GM18873 (cell line): ENCODE measurements at regions not wholly inside any gene's neighbourhood (a gene's known extent, or its start where the extent isn't known, plus 50 kb on each side); places are given as distances from the start of the nearest gene placed in this dataset.
"Not testable (repeated sequence)": the region's sequence is repeated elsewhere in the genome, so short reads cannot be mapped to it uniquely, and the experiment has no call there.

Experiments used
- ATAC-seq: cut with Tn5 transposase; IDR thresholded peaks from one replicate; pipeline ENCODE4 v1.9.1; 2021; ENCODE audit warnings: mild to moderate bottlenecking, moderate library complexity, moderate number of reproducible peaks; ENCODE audit not compliant: unreplicated experiment, low FRiP score

- no peak for ATAC-seq
Observed at GRCh38 chr2:153622285-153622684, 143.7 kb upstream of the RPRM start.

GRCh38 chr2:153623020-153623419, 144.5 kb upstream of the RPRM start:
- no peak for ATAC-seq

DNA sequence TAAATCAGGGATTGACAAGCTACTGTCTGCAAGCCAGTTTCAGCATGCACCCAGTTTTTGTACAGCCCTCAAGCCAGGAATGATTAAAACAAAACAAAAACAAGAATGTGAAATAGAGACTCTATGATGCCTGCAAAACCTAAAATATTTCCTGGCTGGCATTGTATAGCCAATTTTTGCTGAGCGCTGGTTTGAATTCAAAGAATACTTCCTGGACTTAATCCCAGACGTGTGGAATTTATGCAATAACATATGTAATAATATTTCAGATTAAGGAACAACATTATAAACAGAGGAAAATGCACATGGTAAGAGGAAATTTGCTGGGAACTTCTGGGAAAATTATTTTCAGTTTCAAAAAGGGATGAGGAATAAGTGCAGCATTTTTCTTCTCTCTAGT, 148.1 kb upstream of the RPRM start:
- no peak for ATAC-seq

DNA sequence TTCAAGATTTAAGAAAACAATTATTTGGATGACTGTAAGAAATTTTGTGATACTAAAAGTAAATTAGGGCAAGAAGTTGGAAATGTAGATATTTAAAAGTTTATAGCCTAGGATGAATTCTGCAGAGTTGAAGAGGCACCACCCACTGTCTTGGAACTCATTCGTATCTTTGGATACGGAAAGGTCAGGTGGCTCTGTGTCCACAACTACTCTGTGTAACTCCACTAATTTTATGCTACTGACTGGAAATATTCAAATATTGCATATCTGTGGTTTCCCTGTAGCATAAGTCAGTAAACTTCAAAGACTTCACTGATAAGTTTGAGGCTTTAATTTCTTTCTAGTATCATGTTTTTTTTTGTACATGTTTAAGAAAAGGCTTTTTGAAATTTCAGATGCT, 156.9 kb upstream of the RPRM start:
- ATAC-seq, result no peak

GRCh38 chr2:153641046-153641445, 162.5 kb upstream of the RPRM start:
- ATAC-seq, result no peak

DNA sequence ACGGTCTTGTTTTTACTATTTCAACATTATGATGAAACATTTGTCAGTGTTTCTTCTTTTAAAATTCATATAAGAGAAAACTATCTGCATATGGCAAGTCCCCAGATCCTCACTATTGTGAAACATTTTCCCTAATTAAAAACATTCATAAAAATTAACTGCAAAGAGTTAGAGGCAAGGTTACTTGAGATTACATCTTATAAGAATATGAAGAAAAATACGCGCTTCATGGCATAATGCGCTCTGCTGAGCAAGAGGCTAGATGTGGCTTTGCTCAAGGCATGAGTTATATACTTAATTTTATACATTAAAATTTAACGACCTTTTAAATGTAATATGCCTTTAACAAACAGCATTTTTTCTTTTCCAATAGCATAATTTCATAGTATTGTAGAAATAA, 166.4 kb upstream of the RPRM start:
- no peak for ATAC-seq

- ATAC-seq, result no peak
Observed at GRCh38 chr2:153645599-153645998, 167.0 kb upstream of the RPRM start.

DNA sequence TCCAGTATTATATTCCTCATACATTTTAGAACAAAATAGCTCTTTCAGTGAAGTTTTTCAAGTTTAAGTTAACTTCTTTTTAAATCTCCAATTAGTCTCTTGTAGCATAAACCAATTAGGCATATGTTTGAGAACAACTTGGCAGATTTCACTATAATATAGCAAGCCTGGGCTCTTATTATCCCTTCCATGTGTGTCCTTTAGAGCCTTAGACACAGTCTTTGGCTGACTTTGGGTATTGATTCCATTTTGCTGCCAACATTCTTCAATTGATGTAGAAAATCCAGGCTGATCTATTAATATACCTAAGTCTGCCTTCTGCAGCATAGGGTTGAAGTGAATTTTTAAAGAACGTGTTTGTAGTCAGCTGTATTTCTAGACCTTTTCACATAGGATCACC, 179.1 kb upstream of the RPRM start:
- no peak for ATAC-seq

DNA sequence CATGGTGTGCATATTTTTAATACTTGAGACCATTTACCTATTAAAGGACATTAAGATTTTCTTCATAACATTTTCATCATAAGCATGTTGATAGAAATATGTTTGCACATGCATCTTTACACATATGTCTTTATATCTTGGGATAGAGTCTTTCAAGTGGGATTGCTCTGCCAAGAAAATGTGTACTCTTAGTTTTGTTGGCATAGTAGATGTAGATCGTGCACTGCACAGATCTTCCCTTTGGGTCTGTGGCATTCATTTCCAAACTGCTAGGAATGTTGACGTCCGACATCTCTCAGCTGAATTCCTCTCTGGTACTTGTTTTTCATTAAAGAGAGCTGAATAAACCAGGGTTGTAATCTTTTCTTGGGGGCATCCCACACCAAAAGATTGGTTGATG, 183.2 kb upstream of the RPRM start:
- ATAC-seq, result no peak

DNA sequence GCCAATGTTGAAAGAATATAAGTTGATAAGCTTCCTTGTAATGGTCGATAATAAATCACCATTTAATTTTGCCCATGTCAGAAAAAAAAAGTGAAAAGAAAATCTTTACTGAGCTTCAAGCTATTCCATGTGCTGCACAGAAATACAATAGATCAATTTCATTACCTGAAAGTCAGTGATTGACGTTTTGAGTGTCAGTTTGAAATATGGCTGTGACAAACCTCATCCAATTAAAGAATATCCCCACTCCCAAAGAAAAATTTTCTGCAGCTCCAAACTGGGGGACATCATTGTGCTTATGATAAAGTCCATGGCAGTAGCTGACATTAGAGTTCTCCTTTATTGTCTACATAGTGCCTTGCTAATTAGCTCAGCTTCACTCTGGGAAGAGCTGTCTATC, 184.8 kb upstream of the RPRM start:
- ATAC-seq, result no peak

GRCh38 chr2:153664009-153664408, 185.4 kb upstream of the RPRM start:
- ATAC-seq, result not testable (repeated sequence)

DNA sequence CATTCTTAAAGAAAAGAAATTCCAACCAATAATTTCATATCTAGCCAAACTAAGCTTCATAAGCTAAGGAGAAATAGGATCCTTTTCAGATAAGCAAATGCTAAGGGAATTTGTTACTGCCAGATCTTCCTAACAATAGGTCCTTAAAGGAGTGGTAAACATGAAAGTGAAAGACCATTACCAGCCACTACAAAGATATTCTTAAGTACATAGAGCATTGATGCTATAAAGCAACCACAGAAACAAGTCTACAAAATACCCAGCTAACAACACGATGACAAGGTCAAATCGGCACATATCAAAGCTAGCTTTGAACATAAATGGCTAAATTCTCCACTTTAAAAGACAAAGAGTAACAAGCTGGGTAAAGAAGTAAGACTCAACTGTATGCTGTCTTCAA, 188.9 kb upstream of the RPRM start:
- no peak for ATAC-seq

DNA sequence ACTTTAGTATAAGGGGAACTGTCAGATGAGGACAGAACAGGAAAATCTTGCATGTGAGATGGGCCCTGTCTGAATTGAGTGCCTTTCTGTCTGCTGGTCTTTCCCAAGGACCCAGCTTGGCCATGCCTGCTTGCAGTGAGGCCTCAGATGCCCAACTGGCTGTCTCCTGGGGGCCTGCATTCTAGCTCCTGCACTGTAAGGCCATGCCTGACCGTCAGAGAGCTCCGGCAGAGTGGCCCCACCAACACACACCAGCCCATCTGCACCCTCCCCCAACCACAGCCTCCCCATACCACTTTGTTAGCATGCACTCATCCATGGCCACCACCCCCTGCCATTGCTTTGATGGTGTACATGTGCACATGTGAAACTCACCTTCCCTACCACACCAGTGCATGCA, 190.4 kb upstream of the RPRM start:
- no peak for ATAC-seq

DNA sequence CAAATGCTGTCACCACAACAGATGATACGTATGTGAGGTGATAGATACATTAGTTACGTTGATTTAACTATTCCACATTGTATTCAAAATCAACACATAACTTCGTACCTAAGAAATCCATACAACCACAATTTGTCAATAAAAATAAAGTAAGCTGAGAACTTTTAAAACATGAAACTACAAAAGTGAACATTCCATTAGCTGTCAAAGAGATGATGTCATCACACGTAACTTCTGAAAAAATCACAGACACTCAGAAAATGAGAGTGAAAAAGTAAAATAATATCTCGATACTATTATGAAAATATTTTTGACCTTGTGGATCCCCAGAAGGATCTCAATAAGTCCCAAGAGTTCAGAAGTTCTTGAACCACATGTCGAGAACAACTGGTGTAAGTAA, 161.6 kb upstream of the GALNT13 start:
- no peak for ATAC-seq

- ATAC-seq, result no peak
Observed at GRCh38 chr2:153715218-153715850, 156.4 kb upstream of the GALNT13 start.

GRCh38 chr2:153717060-153717459, 154.7 kb upstream of the GALNT13 start:
- ATAC-seq, result no peak

GRCh38 chr2:153739394-153739793, 132.3 kb upstream of the GALNT13 start:
- no peak for ATAC-seq

- no peak for ATAC-seq
Observed at GRCh38 chr2:153761936-153762335, 109.8 kb upstream of the GALNT13 start.

- ATAC-seq, result no peak
Observed at GRCh38 chr2:153766415-153766814, 105.3 kb upstream of the GALNT13 start.

GRCh38 chr2:153770359-153770991, 101.2 kb upstream of the GALNT13 start:
- no peak for ATAC-seq

DNA sequence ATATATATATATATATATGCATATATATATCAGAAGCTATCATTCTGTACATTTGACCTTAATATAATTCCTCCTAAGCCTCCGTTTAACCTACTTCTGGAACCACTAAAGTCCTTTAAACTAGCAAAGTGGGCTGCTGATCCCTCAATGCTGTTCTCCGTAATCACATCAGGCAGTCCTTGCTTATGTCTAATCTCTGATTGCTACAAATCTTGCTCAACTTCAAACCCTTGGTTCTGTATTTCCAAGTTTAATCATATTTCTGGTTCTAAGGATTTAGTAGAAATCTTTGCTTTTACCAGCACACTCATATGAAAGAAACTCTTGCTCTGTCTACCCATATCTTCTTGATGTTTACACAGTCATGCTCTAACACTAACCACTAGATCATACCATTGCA, 91.5 kb upstream of the GALNT13 start:
- no peak for ATAC-seq

DNA sequence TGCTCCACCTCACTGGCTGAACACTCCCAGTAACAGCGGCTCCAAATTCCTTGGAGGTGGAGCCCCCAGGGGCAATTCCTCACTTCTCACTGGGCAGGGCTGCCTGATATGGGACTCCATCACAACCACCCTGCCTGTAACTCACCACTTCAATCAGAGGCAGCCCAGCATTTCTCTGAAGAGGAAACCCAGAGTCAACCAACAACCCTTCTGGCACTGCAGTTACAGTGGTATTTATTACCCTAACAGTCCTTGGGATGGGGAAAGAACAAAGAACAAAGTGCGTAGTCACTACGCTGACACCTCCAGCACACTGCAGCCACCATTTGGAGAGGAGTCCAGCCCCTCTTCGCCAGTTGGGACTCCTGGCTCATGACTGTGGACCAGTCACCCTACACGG, 85.7 kb upstream of the GALNT13 start:
- ATAC-seq, result no peak

DNA sequence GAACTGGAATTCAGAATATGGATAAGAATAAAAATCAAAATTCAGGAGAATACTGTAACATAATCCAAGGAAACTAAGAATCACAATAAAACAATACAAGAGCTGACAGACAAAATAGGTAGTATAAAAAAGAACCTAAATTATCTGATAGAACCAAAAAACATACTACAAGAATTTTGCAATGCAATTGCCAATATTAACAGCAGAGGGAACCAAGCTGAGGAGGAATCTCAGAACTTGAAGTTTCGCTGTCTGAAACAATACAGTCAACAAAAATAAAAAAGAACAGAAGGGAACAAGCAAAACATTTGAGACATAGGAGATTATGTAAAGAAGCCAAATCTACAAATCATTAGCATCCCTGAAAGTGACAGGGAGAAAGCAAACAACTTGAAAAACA, 84.1 kb upstream of the GALNT13 start:
- ATAC-seq, result no peak
